LNCaP clone FGC (cell line): ENCODE measurements at regions not wholly inside any gene's neighbourhood (a gene's known extent, or its start where the extent isn't known, plus 50 kb on each side); places are given as distances from the start of the nearest gene placed in this dataset.
"Not testable (repeated sequence)": the region's sequence is repeated elsewhere in the genome, so short reads cannot be mapped to it uniquely, and the experiment has no call there.

ENCODE experiments used
- DNase-seq: peaks from one replicate; pipeline ENCODE4 v3.0.0-alpha.2; 2011; ENCODE audit warnings: low read depth
- H3K4me3 ChIP-seq: 2 replicates; pipeline ENCODE4 v1.5.1; 2011; ENCODE audit warnings: mild to moderate bottlenecking, low read depth, low read length, control low read depth
- CTCF ChIP-seq: IDR thresholded peaks from 2 replicates; pipeline ENCODE4 v1.5.1; 2012; ENCODE audit warnings: mild to moderate bottlenecking; ENCODE audit not compliant: control insufficient read depth, insufficient read depth; ENCODE audit errors: extremely low read depth

GRCh38 chr1:232134365-232134764 lies 495.6 kb downstream of the SIPA1L2 start:
- TF ChIP-seq CTCF: no peak
- DNase-seq: no peak
- no peak overlapping the region for H3K4me3 ChIP-seq

GRCh38 chr1:232132572-232132971 lies 497.4 kb downstream of the SIPA1L2 start:
- no peak for TF ChIP-seq CTCF
- H3K4me3 ChIP-seq: no peak overlapping the region

GRCh38 chr1:232131715-232132391 lies 498.1 kb downstream of the SIPA1L2 start:
- no peak for TF ChIP-seq CTCF
- no peak for DNase-seq
- no peak overlapping the region for H3K4me3 ChIP-seq

More at GRCh38 chr1:232132572-232132971, 497.4 kb downstream of the SIPA1L2 start:
- no peak for DNase-seq

GRCh38 chr1:232130815-232131480 lies 499.0 kb downstream of the SIPA1L2 start:
- no peak overlapping the region for H3K4me3 ChIP-seq
- DNase-seq: no peak
- no peak for TF ChIP-seq CTCF

- no peak for TF ChIP-seq CTCF
- no peak overlapping the region for H3K4me3 ChIP-seq
- no peak for DNase-seq
Observed at GRCh38 chr1:232127190-232127589, 500.6 kb downstream of the DISC1 start.

- no peak for DNase-seq
- no peak for TF ChIP-seq CTCF
- no peak overlapping the region for H3K4me3 ChIP-seq
Observed at GRCh38 chr1:232123775-232124659, 497.4 kb downstream of the DISC1 start.

GRCh38 chr1:232117903-232118302 lies 491.3 kb downstream of the DISC1 start:
- not testable (repeated sequence) for DNase-seq, H3K4me3 ChIP-seq
